HCT116 (cell line): ENCODE measurements at regions not wholly inside any gene's neighbourhood (a gene's known extent, or its start where the extent isn't known, plus 50 kb on each side); places are given as distances from the start of the nearest gene placed in this dataset.

ENCODE experiments used
- CEBPB ChIP-seq: IDR thresholded peaks from 2 replicates; pipeline ENCODE4 v1.6.1; 2012; ENCODE audit warnings: low read depth
- EZH2 ChIP-seq: fragments of 200-600 bp; sonication (generic); IDR thresholded peaks from 2 replicates; pipeline ENCODE4 v1.6.1; 2017; ENCODE audit warnings: antibody characterized with exemption, mixed run types
- FOSL1 ChIP-seq: IDR thresholded peaks from 2 replicates; pipeline ENCODE4 v1.6.1; 2012; ENCODE audit warnings: low read depth
- POLR2A ChIP-seq: IDR thresholded peaks from 2 replicates; pipeline ENCODE4 v1.7.0; 2011; ENCODE audit warnings: borderline replicate concordance; ENCODE audit not compliant: insufficient read depth, insufficient read length; ENCODE audit errors: extremely low read depth
- POLR2AphosphoS5 ChIP-seq: IDR thresholded peaks from 2 replicates; pipeline ENCODE4 v1.6.1; 2011; ENCODE audit warnings: mild to moderate bottlenecking, low read depth, low read length, moderate library complexity
- RAD21 ChIP-seq: IDR thresholded peaks from 2 replicates; pipeline ENCODE4 v1.6.1; 2012; ENCODE audit warnings: low read depth, mild to moderate bottlenecking
- SIN3A ChIP-seq: IDR thresholded peaks from 2 replicates; pipeline ENCODE4 v1.6.1; 2012; ENCODE audit warnings: low read depth
- SRF ChIP-seq: IDR thresholded peaks from 2 replicates; pipeline ENCODE4 v1.6.1; 2012; ENCODE audit warnings: low read depth
- TCF7L2 ChIP-seq: IDR thresholded peaks from 2 replicates; pipeline ENCODE4 v1.7.0; 2011; ENCODE audit warnings: borderline replicate concordance, inconsistent platforms; ENCODE audit not compliant: insufficient read depth, insufficient read length; ENCODE audit errors: extremely low read depth
- ZBTB33 ChIP-seq: IDR thresholded peaks from 2 replicates; pipeline ENCODE4 v1.6.1; 2011; ENCODE audit warnings: mild to moderate bottlenecking, low read length, moderate library complexity; ENCODE audit not compliant: insufficient replicate concordance; ENCODE audit errors: extremely low read depth
- ZFX ChIP-seq: fragments of 450-650 bp; IDR thresholded peaks from 2 replicates; pipeline ENCODE4 v1.6.1; 2017
- TF ChIP-seq, protein P1 (sequence below): IDR thresholded peaks from 2 replicates; pipeline ENCODE4 v1.6.1; 2012
- TF ChIP-seq, protein P2 (sequence below), 3 experiments: fragments of 200-600 bp in 1 of 3; sonication (generic) in 1 of 3; IDR thresholded peaks in 2 of 3; conservative IDR thresholded peaks in 1 of 3; 2 replicates each; pipeline ENCODE4 v1.5.1; 2012 to 2017; ENCODE audit warnings: low read depth in 2 of 3, low read length in 2 of 3, antibody characterized with exemption in 1 of 3, borderline replicate concordance in 1 of 3, control low read depth in 1 of 3, mild to moderate bottlenecking in 1 of 3, mixed read lengths in 1 of 3, mixed run types in 1 of 3, moderate library complexity in 1 of 3; ENCODE audit not compliant: insufficient read depth in 1 of 3
- TF ChIP-seq, protein P3 (sequence below): IDR thresholded peaks from 2 replicates; pipeline ENCODE4 v1.6.1; 2012

DNA sequence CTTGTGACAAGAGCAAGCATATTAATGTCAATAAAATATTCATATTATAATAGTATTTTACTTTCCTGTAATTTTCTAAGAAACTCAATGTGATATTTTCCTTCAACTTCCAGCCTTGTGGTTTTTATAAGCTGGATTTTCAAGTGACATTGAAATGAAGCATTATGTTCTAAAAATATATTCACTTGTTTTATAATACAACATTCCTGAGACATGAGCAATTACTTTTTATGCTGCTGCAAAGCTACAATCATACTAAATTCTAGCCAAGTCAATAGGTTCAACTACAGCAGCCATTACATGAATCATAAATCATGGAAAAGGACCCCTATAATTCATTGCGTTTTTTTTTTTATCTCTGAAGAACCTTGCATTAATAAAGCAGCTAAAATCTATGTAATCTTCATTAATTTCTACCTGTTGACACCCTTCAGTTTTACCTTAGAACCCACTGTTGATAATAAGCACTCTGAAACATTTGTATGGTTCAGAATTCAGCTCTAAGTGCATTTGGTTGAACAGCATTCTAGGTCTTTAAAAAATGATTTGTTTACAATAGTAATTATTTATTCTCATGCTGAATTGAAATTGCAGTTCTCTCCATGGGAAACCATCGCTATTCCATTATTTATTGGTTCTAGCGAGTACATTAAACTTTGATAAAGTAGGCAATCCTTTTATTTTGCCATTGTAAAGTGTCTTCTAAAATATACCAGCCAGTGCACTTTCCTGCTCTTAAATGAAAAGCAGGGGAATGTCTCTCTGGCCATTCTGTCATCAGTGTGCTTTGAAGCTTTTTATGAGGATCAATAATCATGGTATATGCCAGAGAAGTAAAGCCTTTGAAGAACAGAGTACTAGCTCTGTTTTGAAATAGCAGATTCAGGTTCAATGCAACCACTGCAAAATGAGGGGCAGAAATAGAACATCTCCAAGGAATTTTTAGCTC is 132.6 kb downstream of the GNAT3 start:
- TF ChIP-seq, protein P1, sequence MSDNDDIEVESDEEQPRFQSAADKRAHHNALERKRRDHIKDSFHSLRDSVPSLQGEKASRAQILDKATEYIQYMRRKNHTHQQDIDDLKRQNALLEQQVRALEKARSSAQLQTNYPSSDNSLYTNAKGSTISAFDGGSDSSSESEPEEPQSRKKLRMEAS, result no peak
- TF ChIP-seq, protein P2, sequence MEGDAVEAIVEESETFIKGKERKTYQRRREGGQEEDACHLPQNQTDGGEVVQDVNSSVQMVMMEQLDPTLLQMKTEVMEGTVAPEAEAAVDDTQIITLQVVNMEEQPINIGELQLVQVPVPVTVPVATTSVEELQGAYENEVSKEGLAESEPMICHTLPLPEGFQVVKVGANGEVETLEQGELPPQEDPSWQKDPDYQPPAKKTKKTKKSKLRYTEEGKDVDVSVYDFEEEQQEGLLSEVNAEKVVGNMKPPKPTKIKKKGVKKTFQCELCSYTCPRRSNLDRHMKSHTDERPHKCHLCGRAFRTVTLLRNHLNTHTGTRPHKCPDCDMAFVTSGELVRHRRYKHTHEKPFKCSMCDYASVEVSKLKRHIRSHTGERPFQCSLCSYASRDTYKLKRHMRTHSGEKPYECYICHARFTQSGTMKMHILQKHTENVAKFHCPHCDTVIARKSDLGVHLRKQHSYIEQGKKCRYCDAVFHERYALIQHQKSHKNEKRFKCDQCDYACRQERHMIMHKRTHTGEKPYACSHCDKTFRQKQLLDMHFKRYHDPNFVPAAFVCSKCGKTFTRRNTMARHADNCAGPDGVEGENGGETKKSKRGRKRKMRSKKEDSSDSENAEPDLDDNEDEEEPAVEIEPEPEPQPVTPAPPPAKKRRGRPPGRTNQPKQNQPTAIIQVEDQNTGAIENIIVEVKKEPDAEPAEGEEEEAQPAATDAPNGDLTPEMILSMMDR (IDR thresholded peaks at IDR 0.05 in 2 of 3, conservative IDR thresholded peaks at IDR 0.05 in 1 of 3; ENCODE audit: borderline replicate concordance in 1 of 3, insufficient read depth in 1 of 3, low read depth in 2 of 3, low read length in 2 of 3), result no peak
- TF ChIP-seq EZH2, result no peak
- no peak for TF ChIP-seq TCF7L2
- TF ChIP-seq POLR2A, result no peak
- TF ChIP-seq ZFX, result no peak
- TF ChIP-seq FOSL1, result peak; percentile 39; the same call in 1 of the 2 replicates
- no peak for TF ChIP-seq SIN3A
- no peak for TF ChIP-seq ZBTB33
- TF ChIP-seq RAD21, result no peak
- TF ChIP-seq, protein P3, sequence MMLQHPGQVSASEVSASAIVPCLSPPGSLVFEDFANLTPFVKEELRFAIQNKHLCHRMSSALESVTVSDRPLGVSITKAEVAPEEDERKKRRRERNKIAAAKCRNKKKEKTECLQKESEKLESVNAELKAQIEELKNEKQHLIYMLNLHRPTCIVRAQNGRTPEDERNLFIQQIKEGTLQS, result no peak
- TF ChIP-seq CEBPB, result 0 out of 2 replicates have a peak, but pooled peaks have one; percentile 11
- no peak for TF ChIP-seq SRF
- no peak for TF ChIP-seq POLR2AphosphoS5
